BE2C (cell line): ENCODE measurements at regions not wholly inside any gene's neighbourhood (a gene's known extent, or its start where the extent isn't known, plus 50 kb on each side); places are given as distances from the start of the nearest gene placed in this dataset.

Experiments
- DNase-seq: peaks from one replicate; pipeline ENCODE4 v3.0.0-alpha.2; 2020
- H3K27me3 ChIP-seq: fragments of 250-450 bp; sonication (Bioruptor Pico); 2 replicates; pipeline ENCODE4 v1.5.1; 2020; ENCODE audit warnings: mild to moderate bottlenecking
- H3K36me3 ChIP-seq: fragments of 250-450 bp; sonication (Bioruptor Pico); 2 replicates; pipeline ENCODE4 v1.5.1; 2020; ENCODE audit warnings: mild to moderate bottlenecking
- H3K4me1 ChIP-seq: fragments of 250-450 bp; sonication (Bioruptor Pico); 2 replicates; pipeline ENCODE4 v1.5.1; 2020
- H3K4me3 ChIP-seq: 2 replicates; pipeline ENCODE4 v1.5.1; 2011; ENCODE audit warnings: low read depth, low read length
- H3K9me3 ChIP-seq: fragments of 250-450 bp; sonication (Bioruptor Pico); 2 replicates; pipeline ENCODE4 v1.5.1; 2020
- CTCF ChIP-seq: IDR thresholded peaks from 2 replicates; pipeline ENCODE4 v1.5.1; 2012; ENCODE audit warnings: mild to moderate bottlenecking, low read depth, low read length

- TF ChIP-seq CTCF, result no peak
- DNase-seq, result no peak
- Histone ChIP-seq H3K9me3 (no peaks in the 10 kb centered on the region), H3K27me3 (no peaks in the 10 kb centered on the region), H3K4me3 (no peak overlapping the region), H3K4me1 (no peaks in the 10 kb centered on the region), H3K36me3 (no peaks in the 10 kb centered on the region)
These were observed 188.1 kb upstream of the LINC00305 start for GRCh38 chr18:64337018-64337417.

- no peak for DNase-seq
- H3K27me3 ChIP-seq, result no peaks in the 10 kb centered on the region
- H3K9me3 ChIP-seq, result no peaks in the 10 kb centered on the region
- no peak overlapping the region for H3K4me3 ChIP-seq
- no peaks in the 10 kb centered on the region for H3K36me3 ChIP-seq
- no peaks in the 10 kb centered on the region for H3K4me1 ChIP-seq
- no peak for TF ChIP-seq CTCF
These were observed 185.9 kb upstream of the LINC00305 start for GRCh38 chr18:64334748-64335147.

GRCh38 chr18:64333584-64333983 is 184.7 kb upstream of the LINC00305 start:
- Histone ChIP-seq H3K9me3 (no peaks in the 10 kb centered on the region), H3K4me3 (no peak overlapping the region), H3K4me1 (no peaks in the 10 kb centered on the region)

GRCh38 chr18:64332835-64333234 is 183.9 kb upstream of the LINC00305 start:
- TF ChIP-seq CTCF, result no peak
- H3K9me3 ChIP-seq, result no peaks in the 10 kb centered on the region
- no peak overlapping the region for H3K4me3 ChIP-seq
- H3K36me3 ChIP-seq, result no peaks in the 10 kb centered on the region
- H3K27me3 ChIP-seq, result no peaks in the 10 kb centered on the region
- no peak for DNase-seq
- no peaks in the 10 kb centered on the region for H3K4me1 ChIP-seq

More at GRCh38 chr18:64333584-64333983, 184.7 kb upstream of the LINC00305 start:
- DNase-seq, result no peak
- no peak for TF ChIP-seq CTCF
- Histone ChIP-seq H3K27me3 (no peaks in the 10 kb centered on the region), H3K36me3 (no peaks in the 10 kb centered on the region)

- no peaks in the 10 kb centered on the region for H3K9me3 ChIP-seq
- no peaks in the 10 kb centered on the region for H3K4me1 ChIP-seq
- no peak for DNase-seq
- TF ChIP-seq CTCF, result no peak
- no peaks in the 10 kb centered on the region for H3K36me3 ChIP-seq
- H3K27me3 ChIP-seq, result no peaks in the 10 kb centered on the region
- H3K4me3 ChIP-seq, result no peak overlapping the region
These were observed 182.5 kb upstream of the LINC00305 start for GRCh38 chr18:64331419-64331818.

GRCh38 chr18:64330931-64331330 is 182.0 kb upstream of the LINC00305 start:
- no peaks in the 10 kb centered on the region for H3K36me3 ChIP-seq
- no peaks in the 10 kb centered on the region for H3K4me1 ChIP-seq
- H3K9me3 ChIP-seq, result no peaks in the 10 kb centered on the region
- DNase-seq, result no peak
- no peaks in the 10 kb centered on the region for H3K27me3 ChIP-seq
- no peak overlapping the region for H3K4me3 ChIP-seq
- no peak for TF ChIP-seq CTCF
